Endothelial cell of umbilical vein (primary cell): ENCODE measurements at regions not wholly inside any gene's neighbourhood (a gene's known extent, or its start where the extent isn't known, plus 50 kb on each side); places are given as distances from the start of the nearest gene placed in this dataset.

Experiments
- BruUV-seq: library from RNA; stranded (reverse); fragments of 400-500 nt; replicated peaks from 2 replicates; lab custom pipeline; 2021; lab: Mats Ljungman, UMichigan
- CTCF ChIA-PET: fragments of 300-600, 350-600 bp; sonication (Branson Sonifier 250); formaldehyde crosslinking; loops from one replicate; lab custom pipeline; 2021; ENCODE audit warnings: antibody characterized with exemption, inconsistent platforms; lab: Charles Lee
- POLR2A ChIA-PET: fragments of 300-600, 350-600 bp; sonication (Branson Sonifier 250); formaldehyde crosslinking; loops from one replicate; lab custom pipeline; 2021; ENCODE audit warnings: antibody characterized with exemption, inconsistent platforms; lab: Charles Lee
- DNase-seq: peaks from one replicate; pipeline ENCODE4 v3.0.0-alpha.2; 2011; ENCODE audit warnings: low read depth, low spot score
- FAIRE-seq: peaks from 2 replicates; lab custom pipeline; 2011; peaks lifted over from hg19 to GRCh38; lab: Jason Lieb, UNC
- H2AFZ ChIP-seq: 2 replicates; pipeline ENCODE4 v1.6.0; 2012; ENCODE audit warnings: low read depth, low read length, control low read depth, inconsistent platforms
- H3K27ac ChIP-seq: 2 replicates; pipeline ENCODE4 v1.5.1; 2011; ENCODE audit warnings: low read depth, mild to moderate bottlenecking, control low read depth, low read length, moderate library complexity; ENCODE audit not compliant: insufficient read depth
- H3K27me3 ChIP-seq, 2 experiments: 2 replicates each; pipeline versions ENCODE4 v1.6.0 to v1.6.1; 2011; ENCODE audit warnings: low read length in 2 of 2, mixed read lengths in 1 of 2; ENCODE audit not compliant: control insufficient read depth in 2 of 2, insufficient read depth in 2 of 2
- H3K36me3 ChIP-seq, 2 experiments: 2 replicates in 1 of 2; 3 replicates in 1 of 2; pipeline ENCODE4 v1.5.1; 2011; ENCODE audit warnings: low read length in 2 of 2, mild to moderate bottlenecking in 1 of 2, moderate library complexity in 1 of 2; ENCODE audit not compliant: control insufficient read depth in 2 of 2, insufficient read depth in 2 of 2; ENCODE audit errors: extremely low read depth in 1 of 2
- H3K4me1 ChIP-seq: 3 replicates; pipeline ENCODE4 v1.5.1; 2011; ENCODE audit warnings: mild to moderate bottlenecking, low read length; ENCODE audit not compliant: control insufficient read depth, insufficient read depth; ENCODE audit errors: extremely low read depth
- H3K4me2 ChIP-seq: 2 replicates; pipeline ENCODE4 v1.6.1; 2011; ENCODE audit warnings: low read length, control low read depth, mixed read lengths; ENCODE audit not compliant: insufficient read depth
- H3K4me3 ChIP-seq, 3 experiments: fragments of 200-600 bp in 1 of 3; sonication (generic), shearing (Covaris generic) in 1 of 3; replicated peaks in 1 of 3; 2 replicates each; pipeline ENCODE4 v1.5.1; 2011 to 2016; ENCODE audit warnings: control low read depth in 3 of 3, low read length in 3 of 3, mild to moderate bottlenecking in 2 of 3, inconsistent platforms in 1 of 3, low read depth in 1 of 3, moderate library complexity in 1 of 3; ENCODE audit not compliant: insufficient read depth in 1 of 3
- H3K79me2 ChIP-seq: 2 replicates; pipeline ENCODE4 v1.6.0; 2012; ENCODE audit warnings: low read length, inconsistent platforms; ENCODE audit not compliant: control insufficient read depth, insufficient read depth
- H3K9ac ChIP-seq: replicated peaks from 2 replicates; pipeline ENCODE3; 2011; ENCODE audit warnings: low read length, control low read depth; ENCODE audit not compliant: insufficient read depth; ENCODE audit errors: extremely low read depth
- H3K9me1 ChIP-seq: replicated peaks from 3 replicates; pipeline ENCODE4 v1.6.0; 2011; ENCODE audit warnings: mild to moderate bottlenecking, low read length; ENCODE audit not compliant: control insufficient read depth, insufficient read depth; ENCODE audit errors: extremely low read depth
- H3K9me3 ChIP-seq: replicated peaks from 2 replicates; pipeline ENCODE4 v1.5.1; 2012; ENCODE audit warnings: low read length, inconsistent platforms; ENCODE audit not compliant: control insufficient read depth, insufficient read depth
- H4K20me1 ChIP-seq: replicated peaks from 2 replicates; pipeline ENCODE3; 2011; ENCODE audit warnings: mild to moderate bottlenecking, low read length; ENCODE audit not compliant: control insufficient read depth, insufficient read depth; ENCODE audit errors: extremely low read depth
- EZH2 ChIP-seq: IDR thresholded peaks from 2 replicates; pipeline ENCODE4 v1.6.1; 2012; ENCODE audit warnings: borderline replicate concordance, low read depth, mild to moderate bottlenecking, moderate library complexity, low read length, inconsistent platforms; ENCODE audit not compliant: severe bottlenecking
- FOS ChIP-seq: IDR thresholded peaks from 2 replicates; pipeline ENCODE4 v1.6.1; 2011; ENCODE audit warnings: mild to moderate bottlenecking, low read length, moderate library complexity, borderline replicate concordance; ENCODE audit not compliant: insufficient read depth
- GATA2 ChIP-seq: IDR thresholded peaks from 2 replicates; pipeline ENCODE4 v1.7.0; 2011; ENCODE audit warnings: low read depth, mild to moderate bottlenecking, moderate library complexity, mixed read lengths, low read length; ENCODE audit not compliant: insufficient read length, insufficient read depth
- JUN ChIP-seq: IDR thresholded peaks from 2 replicates; pipeline ENCODE4 v1.6.1; 2011; ENCODE audit warnings: borderline replicate concordance, low read depth; ENCODE audit not compliant: insufficient read length, insufficient read depth
- MYC ChIP-seq: IDR thresholded peaks from one replicate; pipeline ENCODE4 v1.6.1; 2011; ENCODE audit warnings: mild to moderate bottlenecking, low read depth, low read length
- POLR2A ChIP-seq: IDR thresholded peaks from 2 replicates; pipeline ENCODE4 v1.6.1; 2012; ENCODE audit warnings: low read depth, mild to moderate bottlenecking, control low read depth, low read length
- POLR2AphosphoS5 ChIP-seq: IDR thresholded peaks from 2 replicates; pipeline ENCODE4 v1.6.1; 2012; ENCODE audit warnings: low read depth, mild to moderate bottlenecking, control low read depth, low read length, moderate library complexity; ENCODE audit not compliant: insufficient read depth
- dilution Hi-C: fragments of 300-500 bp; cut with MboI; formaldehyde crosslinking; loops from one replicate; pipeline ENCODE4 v1.15.0; 2019; ENCODE audit warnings: low sequenced_read_pairs; ENCODE audit not compliant: extremely low pct_ligation_motif_present
- intact Hi-C: fragments of 100-400 bp; cut with micrococcal nuclease; formaldehyde crosslinking; loops from one replicate; pipeline ENCODE4 v1.10.0; 2022
- TF ChIP-seq, protein P1 (sequence below), 2 donors: IDR thresholded peaks; 1 replicate in 1 of 2; 2 replicates in 1 of 2; pipeline ENCODE4 v1.5.1; 2011; ENCODE audit warnings: low read length in 2 of 2, mild to moderate bottlenecking in 2 of 2, moderate library complexity in 2 of 2, control low read depth in 1 of 2, inconsistent platforms in 1 of 2, low read depth in 1 of 2; ENCODE audit not compliant: insufficient read depth in 1 of 2; ENCODE audit errors: extremely low read depth in 1 of 2
- TF ChIP-seq, protein P2 (sequence below): IDR thresholded peaks from 2 replicates; pipeline ENCODE4 v1.6.1; 2011; ENCODE audit not compliant: insufficient read depth, insufficient read length

DNA sequence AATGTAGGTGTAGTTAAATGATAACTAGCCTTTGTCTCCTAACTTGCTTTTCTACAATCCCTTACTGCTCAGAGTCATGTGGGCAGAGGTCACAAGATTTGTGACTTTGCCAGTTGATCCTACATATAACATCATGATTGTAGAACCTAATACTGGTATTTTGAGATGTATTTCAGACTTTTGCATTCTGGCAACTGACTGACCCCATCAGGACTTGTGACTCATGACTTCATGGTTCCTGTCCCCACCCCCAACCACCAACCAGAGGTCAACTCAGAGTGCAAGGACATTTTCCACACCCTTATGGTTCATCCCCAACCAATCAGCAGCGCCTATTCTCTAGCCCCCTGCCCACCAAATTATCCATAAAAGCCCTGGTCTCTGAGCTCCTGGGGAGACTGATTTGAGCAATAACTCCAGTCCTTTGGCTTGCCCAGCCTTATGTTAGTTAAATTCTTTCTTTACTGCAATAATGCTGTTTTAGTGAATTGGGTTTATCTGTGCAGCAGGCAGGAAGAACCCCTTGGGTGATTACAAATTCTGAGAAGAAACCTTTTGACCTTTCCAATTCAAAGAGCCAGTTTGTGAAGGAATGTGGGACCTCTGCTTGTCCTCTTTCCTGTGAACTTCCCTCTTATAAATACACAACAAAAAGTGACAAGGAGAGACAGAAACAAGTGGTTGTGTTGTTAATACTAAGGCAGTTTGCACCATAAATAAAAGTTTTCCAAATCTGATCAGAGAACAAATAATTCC lies 588.7 kb downstream of the UTRN start:
- Histone ChIP-seq H3K27ac (no peak overlapping the region), H3K79me2 (no peaks in the 10 kb centered on the region), H3K9me3 (no peaks in the 10 kb centered on the region), H2AFZ (no peak overlapping the region), H3K9me1 (no peaks in the 10 kb centered on the region), H3K9ac (no peak overlapping the region), H3K36me3 (no peaks in the 10 kb centered on the region), H4K20me1 (no peaks in the 10 kb centered on the region), H3K4me1 (no peaks in the 10 kb centered on the region), H3K4me2 (no peak overlapping the region), H3K27me3 (no peaks in the 10 kb centered on the region), H3K4me3 (no peak overlapping the region)
- POLR2A ChIA-PET, result no interaction called here
- TF ChIP-seq, protein P1, sequence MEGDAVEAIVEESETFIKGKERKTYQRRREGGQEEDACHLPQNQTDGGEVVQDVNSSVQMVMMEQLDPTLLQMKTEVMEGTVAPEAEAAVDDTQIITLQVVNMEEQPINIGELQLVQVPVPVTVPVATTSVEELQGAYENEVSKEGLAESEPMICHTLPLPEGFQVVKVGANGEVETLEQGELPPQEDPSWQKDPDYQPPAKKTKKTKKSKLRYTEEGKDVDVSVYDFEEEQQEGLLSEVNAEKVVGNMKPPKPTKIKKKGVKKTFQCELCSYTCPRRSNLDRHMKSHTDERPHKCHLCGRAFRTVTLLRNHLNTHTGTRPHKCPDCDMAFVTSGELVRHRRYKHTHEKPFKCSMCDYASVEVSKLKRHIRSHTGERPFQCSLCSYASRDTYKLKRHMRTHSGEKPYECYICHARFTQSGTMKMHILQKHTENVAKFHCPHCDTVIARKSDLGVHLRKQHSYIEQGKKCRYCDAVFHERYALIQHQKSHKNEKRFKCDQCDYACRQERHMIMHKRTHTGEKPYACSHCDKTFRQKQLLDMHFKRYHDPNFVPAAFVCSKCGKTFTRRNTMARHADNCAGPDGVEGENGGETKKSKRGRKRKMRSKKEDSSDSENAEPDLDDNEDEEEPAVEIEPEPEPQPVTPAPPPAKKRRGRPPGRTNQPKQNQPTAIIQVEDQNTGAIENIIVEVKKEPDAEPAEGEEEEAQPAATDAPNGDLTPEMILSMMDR (IDR thresholded peaks at IDR 0.05; ENCODE audit: extremely low read depth in 1 of 2, insufficient read depth in 1 of 2, low read depth in 1 of 2, low read length in 2 of 2), result no peak
- TF ChIP-seq, protein P2, sequence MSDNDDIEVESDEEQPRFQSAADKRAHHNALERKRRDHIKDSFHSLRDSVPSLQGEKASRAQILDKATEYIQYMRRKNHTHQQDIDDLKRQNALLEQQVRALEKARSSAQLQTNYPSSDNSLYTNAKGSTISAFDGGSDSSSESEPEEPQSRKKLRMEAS, result no peak
- TF ChIP-seq MYC, result no peak
- no peak for TF ChIP-seq FOS
- TF ChIP-seq POLR2AphosphoS5, result no peak
- no peak for TF ChIP-seq JUN
- TF ChIP-seq POLR2A, result no peak
- TF ChIP-seq EZH2, result no peak
- TF ChIP-seq GATA2, result no peak
- dilution Hi-C loops (no loop called here), intact Hi-C loops (no loop called here)
- FAIRE-seq (no peak), DNase-seq (no peak)
- no TSS peak for BruUV-seq
- CTCF ChIA-PET, result no interaction called here
